ENCODE measurements at regions not wholly inside any gene's neighbourhood (a gene's known extent, or its start where the extent isn't known, plus 50 kb on each side); places are given as distances from the start of the nearest gene placed in this dataset.

DNA sequence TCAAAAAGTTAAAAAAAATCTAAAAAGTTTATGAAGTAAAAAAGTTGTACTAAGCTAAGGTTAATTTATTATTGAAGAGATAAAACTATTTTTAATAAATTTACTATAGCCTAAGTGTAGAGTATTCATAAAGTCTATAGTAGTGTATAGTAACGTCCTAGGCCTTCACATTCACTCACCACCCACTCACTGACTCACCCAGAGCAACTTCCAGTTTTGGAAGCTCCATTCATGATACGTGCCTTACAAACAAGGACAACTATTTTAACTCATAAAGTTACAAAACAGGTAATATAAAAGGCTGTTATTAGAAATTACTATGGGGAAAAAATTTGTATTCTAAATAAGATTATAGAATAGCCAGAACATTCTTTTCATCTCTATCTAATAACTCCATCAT lies 158.9 kb upstream of the FN1 start:
- H3K9ac ChIP-seq (ENCODE audit: low read length): no peak overlapping the region
- no peaks in the 10 kb centered on the region for H3K9me3 ChIP-seq (ENCODE audit: control insufficient read depth, insufficient read depth, low read depth, low read length)
- no peaks in the 10 kb centered on the region for H3K36me3 ChIP-seq (ENCODE audit: control insufficient read depth, insufficient read depth, low read length)
- no peaks in the 10 kb centered on the region for H3K27me3 ChIP-seq (ENCODE audit: control insufficient read depth, insufficient read depth, low read length)
- H3K4me3 ChIP-seq (ENCODE audit: low read depth, low read length): no peak overlapping the region
- no peak overlapping the region for H3K27ac ChIP-seq (ENCODE audit: low read depth, low read length)
- H3K4me1 ChIP-seq (ENCODE audit: control insufficient read depth, insufficient read depth, low read length): no peaks in the 10 kb centered on the region

DNA sequence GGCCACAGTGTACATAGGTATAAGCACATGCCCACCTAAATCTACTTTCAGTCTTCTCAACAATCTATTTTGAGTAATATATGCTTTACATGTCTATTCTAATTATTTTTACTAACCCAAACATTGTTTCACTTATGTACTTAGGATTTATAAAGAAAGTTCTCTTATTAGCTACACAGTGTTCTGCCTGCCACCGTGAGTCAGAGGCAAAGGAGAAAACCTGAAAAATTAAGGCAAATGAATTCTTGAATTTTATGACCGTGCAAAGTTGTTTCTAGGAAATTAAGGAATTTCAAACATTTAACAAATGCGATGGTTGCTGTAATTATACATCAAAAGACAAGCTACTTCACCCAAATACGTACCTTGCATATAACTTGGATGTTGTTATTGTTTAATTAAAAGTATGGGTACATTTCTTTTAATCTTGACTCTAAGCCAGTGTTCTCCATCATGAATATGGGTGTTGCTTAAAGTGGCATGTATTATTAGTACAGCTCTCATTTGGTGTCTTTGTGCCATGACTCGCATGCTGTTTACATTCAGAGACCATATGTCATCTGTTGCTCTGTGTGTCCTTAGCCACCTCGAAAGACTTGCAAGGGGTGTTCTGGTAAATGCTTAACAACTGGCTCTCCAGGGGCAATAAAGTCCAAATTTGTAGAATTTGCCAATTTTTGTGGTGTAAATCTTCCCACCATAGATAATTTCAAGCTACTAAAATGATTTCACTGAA lies 154.3 kb upstream of the FN1 start:
- no peaks in the 10 kb centered on the region for H3K27me3 ChIP-seq (ENCODE audit: control insufficient read depth, insufficient read depth, low read length)
- H3K9ac ChIP-seq (ENCODE audit: low read length): no peak overlapping the region
- H3K4me1 ChIP-seq (ENCODE audit: control insufficient read depth, insufficient read depth, low read length): no peaks in the 10 kb centered on the region
- no peaks in the 10 kb centered on the region for H3K36me3 ChIP-seq (ENCODE audit: control insufficient read depth, insufficient read depth, low read length)
- H3K9me3 ChIP-seq (ENCODE audit: control insufficient read depth, insufficient read depth, low read depth, low read length): no peaks in the 10 kb centered on the region
- H3K27ac ChIP-seq (ENCODE audit: low read depth, low read length): no peak overlapping the region
- no peak overlapping the region for H3K4me3 ChIP-seq (ENCODE audit: low read depth, low read length)

DNA sequence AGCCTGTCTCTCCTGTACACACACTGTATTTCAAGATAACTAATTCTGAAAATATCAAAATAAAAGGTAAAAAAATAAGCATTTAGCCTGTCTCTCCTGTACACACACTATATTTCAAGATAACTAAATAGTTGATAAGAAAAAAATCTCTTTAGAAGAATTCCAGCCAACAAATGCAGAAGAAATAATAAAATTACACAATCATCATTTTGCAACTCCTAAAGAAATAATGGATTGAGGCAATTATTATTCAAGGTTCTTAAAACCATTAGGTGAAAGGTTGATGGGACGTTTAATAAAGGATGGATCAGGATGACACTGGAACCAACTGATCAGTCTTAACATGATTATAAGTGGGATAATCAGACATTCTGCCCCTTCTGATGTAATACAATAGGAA lies 148.0 kb upstream of the FN1 start:
- no peak overlapping the region for H3K9ac ChIP-seq (ENCODE audit: low read length)
- H3K27ac ChIP-seq (ENCODE audit: low read depth, low read length): no peak overlapping the region
- no peak overlapping the region for H3K4me3 ChIP-seq (ENCODE audit: low read depth, low read length)
- H3K27me3 ChIP-seq (ENCODE audit: control insufficient read depth, insufficient read depth, low read length): no peaks in the 10 kb centered on the region
- H3K9me3 ChIP-seq (ENCODE audit: control insufficient read depth, insufficient read depth, low read depth, low read length): no peaks in the 10 kb centered on the region
- no peaks in the 10 kb centered on the region for H3K36me3 ChIP-seq (ENCODE audit: control insufficient read depth, insufficient read depth, low read length)
- H3K4me1 ChIP-seq (ENCODE audit: control insufficient read depth, insufficient read depth, low read length): no peaks in the 10 kb centered on the region

DNA sequence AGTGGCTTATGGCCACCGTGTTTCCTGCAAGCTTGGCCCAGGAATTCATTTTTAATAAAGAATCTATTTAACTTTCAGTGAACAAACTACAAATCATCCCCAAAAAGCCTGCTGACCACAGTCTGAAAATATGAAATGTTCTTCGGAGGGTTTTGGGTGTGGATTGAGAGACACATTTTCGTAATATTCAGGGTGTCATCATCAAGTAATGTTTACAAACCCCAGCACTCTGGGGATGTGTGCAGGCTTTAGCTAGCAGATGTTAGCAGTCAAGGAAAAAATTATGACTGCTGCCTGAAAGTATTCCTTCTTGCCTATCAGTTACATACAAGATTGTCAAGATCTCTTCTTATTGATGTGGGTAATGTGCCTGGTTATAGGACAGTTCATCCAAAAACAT lies 143.9 kb upstream of the FN1 start:
- no peaks in the 10 kb centered on the region for H3K36me3 ChIP-seq (ENCODE audit: control insufficient read depth, insufficient read depth, low read length)
- no peak overlapping the region for H3K4me3 ChIP-seq (ENCODE audit: low read depth, low read length)
- no peaks in the 10 kb centered on the region for H3K27me3 ChIP-seq (ENCODE audit: control insufficient read depth, insufficient read depth, low read length)
- H3K27ac ChIP-seq (ENCODE audit: low read depth, low read length): no peak overlapping the region
- H3K9ac ChIP-seq (ENCODE audit: low read length): no peak overlapping the region
- H3K9me3 ChIP-seq (ENCODE audit: control insufficient read depth, insufficient read depth, low read depth, low read length): no peaks in the 10 kb centered on the region
- H3K4me1 ChIP-seq (ENCODE audit: control insufficient read depth, insufficient read depth, low read length): peaks cover 8% of the 10 kb centered on the region; the same call in 1 of the 2 replicates

DNA sequence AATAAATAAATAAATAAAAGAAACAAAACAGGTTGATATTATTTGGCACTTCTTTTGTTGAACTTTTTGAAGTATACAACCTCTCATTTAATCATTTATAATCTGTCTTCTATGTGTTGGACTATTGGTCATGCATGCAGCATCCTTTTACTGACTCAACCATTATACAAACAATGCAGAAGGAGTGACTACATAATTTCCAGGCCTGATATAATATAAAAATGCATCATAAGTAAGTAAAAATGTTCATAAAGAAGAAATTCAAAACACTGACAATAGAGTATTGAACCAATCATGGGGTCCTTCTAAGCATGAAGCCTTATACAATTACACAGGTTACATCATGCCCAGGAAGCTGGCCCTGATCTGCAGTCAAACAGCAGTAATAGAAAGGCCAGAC lies 141.5 kb upstream of the FN1 start:
- Histone ChIP-seq H3K4me1 (ENCODE audit: control insufficient read depth, insufficient read depth, low read length) (peaks cover 8% of the 10 kb centered on the region; the same call in 1 of the 2 replicates), H3K4me3 (ENCODE audit: low read depth, low read length) (no peak overlapping the region), H3K9ac (ENCODE audit: low read length) (no peak overlapping the region), H3K27ac (ENCODE audit: low read depth, low read length) (no peak overlapping the region), H3K27me3 (ENCODE audit: control insufficient read depth, insufficient read depth, low read length) (no peaks in the 10 kb centered on the region), H3K36me3 (ENCODE audit: control insufficient read depth, insufficient read depth, low read length) (no peaks in the 10 kb centered on the region), H3K9me3 (ENCODE audit: control insufficient read depth, insufficient read depth, low read depth, low read length) (no peaks in the 10 kb centered on the region)

DNA sequence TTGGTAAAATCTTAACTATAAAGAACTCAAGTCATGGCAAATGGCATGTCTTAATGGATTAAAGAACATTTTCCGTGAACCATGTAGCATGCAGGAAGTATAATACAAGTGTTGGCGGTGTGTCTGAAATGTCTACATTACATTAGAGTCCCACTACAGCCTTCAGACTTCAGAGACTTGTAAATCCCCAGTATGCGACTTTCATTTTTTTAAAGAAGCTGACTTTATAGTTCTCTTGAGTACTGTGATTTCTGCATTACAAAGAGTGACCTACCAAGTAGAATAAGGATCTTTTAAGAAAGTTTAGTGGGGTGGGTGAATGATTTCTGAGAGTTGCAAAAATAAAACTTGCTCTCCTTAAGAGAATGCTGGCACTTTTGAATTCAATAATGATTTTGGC lies 140.7 kb upstream of the FN1 start:
- Histone ChIP-seq H3K27me3 (ENCODE audit: control insufficient read depth, insufficient read depth, low read length) (no peaks in the 10 kb centered on the region), H3K4me3 (ENCODE audit: low read depth, low read length) (no peak overlapping the region), H3K36me3 (ENCODE audit: control insufficient read depth, insufficient read depth, low read length) (no peaks in the 10 kb centered on the region), H3K27ac (ENCODE audit: low read depth, low read length) (no peak overlapping the region), H3K4me1 (ENCODE audit: control insufficient read depth, insufficient read depth, low read length) (peaks cover 8% of the 10 kb centered on the region; the same call in 1 of the 2 replicates), H3K9ac (ENCODE audit: low read length) (no peak overlapping the region), H3K9me3 (ENCODE audit: control insufficient read depth, insufficient read depth, low read depth, low read length) (no peaks in the 10 kb centered on the region)

DNA sequence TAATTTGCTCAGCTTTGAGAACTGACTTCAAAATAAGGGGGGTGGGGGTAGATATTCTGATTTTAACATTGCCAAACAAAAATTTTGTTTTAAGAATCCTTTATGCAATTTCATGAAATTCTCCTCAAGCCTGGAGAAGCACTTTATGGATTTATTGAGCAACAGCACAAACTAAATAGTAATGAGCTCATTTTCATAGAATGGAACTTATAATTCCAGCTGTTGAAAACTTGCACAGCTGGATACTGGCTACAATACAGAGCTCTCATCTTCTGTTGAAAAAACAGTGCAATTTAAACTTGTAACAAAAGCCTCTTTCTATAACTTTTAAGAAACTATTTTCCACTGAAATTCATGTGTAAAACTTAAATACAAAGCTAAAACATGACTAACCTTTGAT lies 137.6 kb upstream of the FN1 start:
- peaks cover 8% of the 10 kb centered on the region; the same call in 1 of the 2 replicates for H3K4me1 ChIP-seq (ENCODE audit: control insufficient read depth, insufficient read depth, low read length)
- H3K36me3 ChIP-seq (ENCODE audit: control insufficient read depth, insufficient read depth, low read length): no peaks in the 10 kb centered on the region
- no peak overlapping the region for H3K27ac ChIP-seq (ENCODE audit: low read depth, low read length)
- no peaks in the 10 kb centered on the region for H3K9me3 ChIP-seq (ENCODE audit: control insufficient read depth, insufficient read depth, low read depth, low read length)
- no peaks in the 10 kb centered on the region for H3K27me3 ChIP-seq (ENCODE audit: control insufficient read depth, insufficient read depth, low read length)
- no peak overlapping the region for H3K9ac ChIP-seq (ENCODE audit: low read length)
- no peak overlapping the region for H3K4me3 ChIP-seq (ENCODE audit: low read depth, low read length)

DNA sequence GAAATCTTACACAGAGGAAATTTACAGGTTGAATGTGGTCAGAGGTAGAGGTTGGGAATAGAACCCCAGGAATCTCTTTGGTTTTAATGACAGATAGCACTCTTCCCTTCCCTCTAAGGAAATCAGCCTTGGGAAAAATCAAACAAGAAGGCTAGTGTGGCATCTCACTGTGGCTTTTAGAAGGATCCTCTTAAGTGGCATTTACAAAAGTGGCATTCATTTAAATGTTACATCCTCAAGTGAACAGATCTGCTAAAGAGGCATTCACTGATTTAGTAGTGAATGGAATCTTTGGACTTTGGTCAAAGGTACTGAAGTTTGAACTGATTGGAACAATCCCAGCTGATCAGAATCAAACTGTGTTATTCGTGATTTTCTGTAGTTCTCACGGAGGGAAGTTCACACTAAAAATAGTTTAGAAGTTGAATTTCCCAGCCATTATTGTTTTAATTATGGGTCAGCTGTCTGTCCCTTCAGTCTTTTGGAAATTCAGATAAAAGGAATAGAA lies 136.5 kb upstream of the FN1 start:
- peaks cover 8% of the 10 kb centered on the region; the same call in 1 of the 2 replicates for H3K4me1 ChIP-seq (ENCODE audit: control insufficient read depth, insufficient read depth, low read length)
- no peak overlapping the region for H3K9ac ChIP-seq (ENCODE audit: low read length)
- no peaks in the 10 kb centered on the region for H3K9me3 ChIP-seq (ENCODE audit: control insufficient read depth, insufficient read depth, low read depth, low read length)
- no peak overlapping the region for H3K4me3 ChIP-seq (ENCODE audit: low read depth, low read length)
- H3K27ac ChIP-seq (ENCODE audit: low read depth, low read length): no peak overlapping the region
- H3K27me3 ChIP-seq (ENCODE audit: control insufficient read depth, insufficient read depth, low read length): no peaks in the 10 kb centered on the region
- no peaks in the 10 kb centered on the region for H3K36me3 ChIP-seq (ENCODE audit: control insufficient read depth, insufficient read depth, low read length)

DNA sequence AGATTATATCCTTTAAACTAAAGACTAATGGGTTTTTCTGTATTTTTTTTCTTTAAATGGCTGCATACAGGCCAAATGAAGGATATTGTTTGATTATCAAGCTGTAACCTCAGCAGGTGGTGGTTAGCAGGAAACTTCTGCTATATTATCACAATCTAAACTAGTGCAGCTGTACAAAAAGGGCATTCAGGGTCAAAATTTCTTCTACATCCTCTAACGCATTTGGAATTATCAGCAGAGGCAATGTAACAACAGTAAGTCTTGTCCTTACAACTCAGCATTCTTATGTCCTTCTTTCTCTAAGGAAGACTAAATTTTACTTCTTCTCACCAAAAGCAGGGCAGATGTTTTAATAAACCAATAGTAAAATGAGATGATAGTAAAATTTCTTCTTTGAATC lies 135.8 kb upstream of the FN1 start:
- Histone ChIP-seq H3K9ac (ENCODE audit: low read length) (no peak overlapping the region), H3K4me1 (ENCODE audit: control insufficient read depth, insufficient read depth, low read length) (peaks cover 5% of the 10 kb centered on the region; the same call in 1 of the 2 replicates), H3K27ac (ENCODE audit: low read depth, low read length) (no peak overlapping the region), H3K36me3 (ENCODE audit: control insufficient read depth, insufficient read depth, low read length) (no peaks in the 10 kb centered on the region), H3K27me3 (ENCODE audit: control insufficient read depth, insufficient read depth, low read length) (no peaks in the 10 kb centered on the region), H3K4me3 (ENCODE audit: low read depth, low read length) (no peak overlapping the region), H3K9me3 (ENCODE audit: control insufficient read depth, insufficient read depth, low read depth, low read length) (no peaks in the 10 kb centered on the region)

DNA sequence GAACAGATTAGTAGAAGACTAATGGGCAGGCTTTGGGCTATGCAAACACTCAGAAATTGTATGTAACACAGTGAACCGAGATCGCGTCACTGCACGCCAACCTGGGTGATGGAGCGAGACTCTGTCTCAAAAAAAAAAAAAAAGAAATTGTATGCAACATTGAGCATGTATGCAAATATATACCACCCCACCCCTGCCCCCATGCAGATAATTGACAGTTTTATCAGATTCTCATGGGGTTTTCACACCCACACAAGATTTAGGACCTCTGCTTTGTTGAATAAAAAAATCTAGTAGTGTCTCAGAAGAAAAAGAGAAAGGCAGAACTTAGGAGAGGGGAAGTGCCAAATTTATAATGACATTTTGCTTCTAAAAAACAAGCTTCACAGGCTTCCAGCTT lies 131.6 kb upstream of the FN1 start:
- Histone ChIP-seq H3K9ac (ENCODE audit: low read length) (no peak overlapping the region), H3K36me3 (ENCODE audit: control insufficient read depth, insufficient read depth, low read length) (no peaks in the 10 kb centered on the region), H3K9me3 (ENCODE audit: control insufficient read depth, insufficient read depth, low read depth, low read length) (no peaks in the 10 kb centered on the region), H3K4me3 (ENCODE audit: low read depth, low read length) (no peak overlapping the region), H3K27ac (ENCODE audit: low read depth, low read length) (no peak overlapping the region), H3K27me3 (ENCODE audit: control insufficient read depth, insufficient read depth, low read length) (no peaks in the 10 kb centered on the region), H3K4me1 (ENCODE audit: control insufficient read depth, insufficient read depth, low read length) (no peaks in the 10 kb centered on the region)

DNA sequence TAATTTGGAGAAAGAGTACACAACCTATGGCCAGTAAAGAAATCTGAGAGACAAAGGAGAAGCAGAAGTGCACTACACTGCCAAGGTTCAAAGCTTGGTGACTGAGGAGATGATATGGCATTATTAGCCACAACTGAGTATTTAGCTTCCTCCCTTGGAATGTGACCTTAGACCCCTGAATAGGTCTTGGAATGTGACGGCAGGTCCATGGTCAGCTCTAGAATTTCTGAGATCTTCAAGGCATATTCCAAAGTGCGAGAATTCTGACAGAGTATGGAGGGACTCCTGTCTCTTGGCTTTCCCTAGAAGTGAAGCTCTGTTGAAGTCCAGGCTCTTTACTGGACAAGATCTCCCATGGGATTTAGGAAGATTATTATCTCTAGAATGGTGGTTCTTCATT lies 130.0 kb upstream of the FN1 start:
- no peaks in the 10 kb centered on the region for H3K36me3 ChIP-seq (ENCODE audit: control insufficient read depth, insufficient read depth, low read length)
- no peak overlapping the region for H3K4me3 ChIP-seq (ENCODE audit: low read depth, low read length)
- H3K4me1 ChIP-seq (ENCODE audit: control insufficient read depth, insufficient read depth, low read length): no peaks in the 10 kb centered on the region
- no peak overlapping the region for H3K27ac ChIP-seq (ENCODE audit: low read depth, low read length)
- H3K9ac ChIP-seq (ENCODE audit: low read length): no peak overlapping the region
- peaks cover 2% of the 10 kb centered on the region; the same call in 1 of the 2 replicates for H3K9me3 ChIP-seq (ENCODE audit: control insufficient read depth, insufficient read depth, low read depth, low read length)
- H3K27me3 ChIP-seq (ENCODE audit: control insufficient read depth, insufficient read depth, low read length): no peaks in the 10 kb centered on the region

All from HUES6 (cell line).